ENCODE measurements at regions not wholly inside any gene's neighbourhood (a gene's known extent, or its start where the extent isn't known, plus 50 kb on each side); places are given as distances from the start of the nearest gene placed in this dataset.

DNA sequence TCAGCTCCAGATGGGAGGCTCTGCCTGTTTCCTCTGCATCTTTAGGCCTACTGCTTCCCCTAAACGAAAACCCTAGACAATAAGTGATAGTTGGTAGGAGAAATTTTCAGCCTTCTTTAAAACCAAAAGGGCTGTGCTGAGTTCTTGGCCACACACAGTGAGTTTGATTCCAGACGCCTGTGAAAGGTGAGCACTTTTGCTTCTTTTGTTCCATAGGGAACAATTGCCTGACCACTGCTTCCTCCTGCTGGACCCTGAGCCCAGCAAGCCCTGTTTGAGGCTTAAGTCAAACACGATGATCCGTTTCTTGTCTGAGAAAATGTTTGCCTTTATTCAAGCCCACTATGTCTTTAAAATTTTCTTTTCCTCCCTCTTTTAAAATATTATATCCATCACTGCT lies 493.9 kb downstream of the ZIC1 start:
- no peak for FAIRE-seq
- H3K36me3 ChIP-seq (ENCODE audit: control insufficient read depth, insufficient read depth, low read length) = no peaks in the 10 kb centered on the region
- no peak for DNase-seq (ENCODE audit: low read depth)

DNA sequence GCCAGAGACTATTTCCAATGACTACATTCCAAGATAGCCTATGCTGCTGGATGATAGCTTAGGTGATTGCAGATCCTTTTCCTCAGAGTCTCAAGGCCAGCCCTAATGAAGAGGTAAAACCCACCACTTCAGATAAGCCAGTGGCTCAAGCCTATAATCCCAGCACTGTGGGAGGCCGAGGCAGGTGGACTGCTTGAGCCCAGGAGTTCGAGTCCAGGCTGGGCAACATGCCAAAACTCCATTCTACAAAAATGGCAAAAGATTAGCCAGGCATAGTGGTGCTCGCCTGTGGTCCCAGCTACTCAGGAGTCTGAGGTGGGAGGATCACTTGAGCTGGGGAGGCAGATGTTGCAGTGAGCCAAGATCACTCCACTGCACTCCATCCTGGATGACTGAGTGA lies 495.3 kb downstream of the ZIC1 start:
- Histone ChIP-seq H3K27me3 (ENCODE audit: control insufficient read depth, insufficient read depth, low read length) (no peaks in the 10 kb centered on the region), H3K36me3 (ENCODE audit: control insufficient read depth, insufficient read depth, low read length) (no peaks in the 10 kb centered on the region), H3K4me3 (ENCODE audit: low read depth, low read length) (no peak overlapping the region)
- no peak for FAIRE-seq
- no peak for DNase-seq (ENCODE audit: low read depth)
- TF ChIP-seq, protein P1, sequence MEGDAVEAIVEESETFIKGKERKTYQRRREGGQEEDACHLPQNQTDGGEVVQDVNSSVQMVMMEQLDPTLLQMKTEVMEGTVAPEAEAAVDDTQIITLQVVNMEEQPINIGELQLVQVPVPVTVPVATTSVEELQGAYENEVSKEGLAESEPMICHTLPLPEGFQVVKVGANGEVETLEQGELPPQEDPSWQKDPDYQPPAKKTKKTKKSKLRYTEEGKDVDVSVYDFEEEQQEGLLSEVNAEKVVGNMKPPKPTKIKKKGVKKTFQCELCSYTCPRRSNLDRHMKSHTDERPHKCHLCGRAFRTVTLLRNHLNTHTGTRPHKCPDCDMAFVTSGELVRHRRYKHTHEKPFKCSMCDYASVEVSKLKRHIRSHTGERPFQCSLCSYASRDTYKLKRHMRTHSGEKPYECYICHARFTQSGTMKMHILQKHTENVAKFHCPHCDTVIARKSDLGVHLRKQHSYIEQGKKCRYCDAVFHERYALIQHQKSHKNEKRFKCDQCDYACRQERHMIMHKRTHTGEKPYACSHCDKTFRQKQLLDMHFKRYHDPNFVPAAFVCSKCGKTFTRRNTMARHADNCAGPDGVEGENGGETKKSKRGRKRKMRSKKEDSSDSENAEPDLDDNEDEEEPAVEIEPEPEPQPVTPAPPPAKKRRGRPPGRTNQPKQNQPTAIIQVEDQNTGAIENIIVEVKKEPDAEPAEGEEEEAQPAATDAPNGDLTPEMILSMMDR (IDR thresholded peaks at IDR 0.05; ENCODE audit: insufficient read depth, low read length, severe bottlenecking) = no peak

More for the DNA sequence above, 493.9 kb downstream of the ZIC1 start:
- TF ChIP-seq, protein P1 (IDR thresholded peaks at IDR 0.05; ENCODE audit: insufficient read depth, low read length, severe bottlenecking) = no peak
- Histone ChIP-seq H3K27me3 (ENCODE audit: control insufficient read depth, insufficient read depth, low read length) (no peaks in the 10 kb centered on the region), H3K4me3 (ENCODE audit: low read depth, low read length) (no peak overlapping the region)

DNA sequence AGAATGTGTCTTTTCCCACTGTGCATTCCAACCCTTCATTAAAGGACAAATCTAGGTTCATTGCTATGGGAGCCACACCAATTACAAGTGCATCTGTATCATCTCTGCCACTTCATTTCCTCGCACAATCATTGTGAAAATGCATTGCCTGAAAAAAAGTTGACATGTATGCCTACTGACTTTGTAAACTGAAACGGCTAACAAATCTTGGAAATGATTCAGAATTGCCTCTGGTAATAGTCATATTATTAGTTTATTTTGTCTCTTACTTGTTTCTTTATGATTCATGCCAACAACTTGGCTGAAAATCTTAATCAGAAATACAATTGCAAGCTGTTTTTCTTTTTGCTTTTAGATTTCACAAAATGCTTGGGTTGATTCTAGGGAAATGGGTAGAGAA lies 497.1 kb downstream of the ZIC1 start:
- Histone ChIP-seq H3K27me3 (ENCODE audit: control insufficient read depth, insufficient read depth, low read length) (no peaks in the 10 kb centered on the region), H3K36me3 (ENCODE audit: control insufficient read depth, insufficient read depth, low read length) (no peaks in the 10 kb centered on the region), H3K4me3 (ENCODE audit: low read depth, low read length) (no peak overlapping the region)
- peak; percentile 34 for DNase-seq (ENCODE audit: low read depth)
- no peak for FAIRE-seq
- TF ChIP-seq, protein P1 (IDR thresholded peaks at IDR 0.05; ENCODE audit: insufficient read depth, low read length, severe bottlenecking) = no peak

DNA sequence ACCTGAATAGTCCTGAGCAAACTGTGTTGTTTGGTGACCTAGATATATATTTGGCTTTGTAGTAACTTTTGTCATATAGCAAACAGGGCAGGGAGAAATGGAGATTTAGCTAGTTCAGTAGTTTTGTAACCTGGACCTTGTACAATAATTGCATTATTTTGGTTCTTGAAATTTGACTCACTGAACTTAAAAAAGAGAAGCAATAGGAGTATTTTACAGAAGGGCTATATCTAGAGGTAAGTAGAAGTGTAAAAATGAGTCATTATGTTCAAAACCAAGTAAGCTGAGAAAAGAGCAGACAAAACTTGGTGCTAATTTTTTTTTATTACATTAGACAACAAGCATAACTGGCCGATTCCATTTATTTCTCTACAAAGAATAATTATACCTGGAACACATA lies 505.4 kb downstream of the ZIC1 start:
- TF ChIP-seq, protein P1 (IDR thresholded peaks at IDR 0.05; ENCODE audit: insufficient read depth, low read length, severe bottlenecking) = no peak
- DNase-seq (ENCODE audit: low read depth) = no peak
- H3K36me3 ChIP-seq (ENCODE audit: control insufficient read depth, insufficient read depth, low read length) = no peaks in the 10 kb centered on the region
- H3K27me3 ChIP-seq (ENCODE audit: control insufficient read depth, insufficient read depth, low read length) = no peaks in the 10 kb centered on the region
- FAIRE-seq = no peak
- no peak overlapping the region for H3K4me3 ChIP-seq (ENCODE audit: low read depth, low read length)

DNA sequence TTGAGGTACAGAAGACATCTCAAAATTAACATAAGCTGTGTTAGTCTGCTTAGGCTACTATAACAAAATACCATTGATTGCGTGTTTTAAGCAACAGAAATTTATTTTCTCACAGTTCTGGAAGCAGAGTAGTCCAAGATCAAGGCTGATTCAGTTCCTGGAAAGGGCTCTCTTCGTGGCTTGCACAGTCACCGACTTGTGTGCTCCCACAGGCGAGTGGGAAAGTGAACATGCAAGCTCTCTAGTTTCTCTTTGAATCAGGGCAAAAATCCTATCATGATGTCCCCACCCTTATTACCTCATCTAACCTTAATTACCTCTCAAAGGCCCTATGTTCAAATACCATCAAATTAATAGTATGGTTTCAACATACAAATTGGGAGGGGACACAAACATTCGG lies 505.9 kb downstream of the ZIC1 start:
- Histone ChIP-seq H3K4me3 (ENCODE audit: low read depth, low read length) (no peak overlapping the region), H3K36me3 (ENCODE audit: control insufficient read depth, insufficient read depth, low read length) (no peaks in the 10 kb centered on the region), H3K27me3 (ENCODE audit: control insufficient read depth, insufficient read depth, low read length) (no peaks in the 10 kb centered on the region)
- FAIRE-seq = no peak
- TF ChIP-seq, protein P1 (IDR thresholded peaks at IDR 0.05; ENCODE audit: insufficient read depth, low read length, severe bottlenecking) = no peak
- DNase-seq (ENCODE audit: low read depth) = no peak

DNA sequence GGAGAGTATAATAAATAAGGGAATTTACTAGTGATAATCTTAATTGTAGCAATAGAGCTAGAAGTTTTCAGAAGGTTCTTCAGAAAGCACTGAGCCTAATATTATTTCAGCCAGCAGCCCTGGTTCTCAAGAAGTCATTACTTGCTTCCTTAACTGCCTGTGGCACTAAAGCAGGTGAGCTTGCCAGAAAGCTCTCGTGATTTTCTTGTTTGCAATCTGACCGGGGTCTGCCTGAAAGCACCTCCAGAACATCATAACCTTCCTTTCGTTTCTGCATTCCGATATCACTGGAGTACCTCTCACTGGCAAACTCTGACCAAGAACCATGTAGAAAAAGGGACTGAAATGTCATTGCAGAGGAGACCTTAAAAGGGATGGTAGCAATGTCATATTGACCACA lies 510.3 kb downstream of the ZIC1 start:
- FAIRE-seq = no peak
- Histone ChIP-seq H3K27me3 (ENCODE audit: control insufficient read depth, insufficient read depth, low read length) (no peaks in the 10 kb centered on the region), H3K4me3 (ENCODE audit: low read depth, low read length) (no peak overlapping the region), H3K36me3 (ENCODE audit: control insufficient read depth, insufficient read depth, low read length) (no peaks in the 10 kb centered on the region)
- TF ChIP-seq, protein P1 (IDR thresholded peaks at IDR 0.05; ENCODE audit: insufficient read depth, low read length, severe bottlenecking) = no peak
- DNase-seq (ENCODE audit: low read depth) = no peak
